SK-N-DZ (cell line): ENCODE measurements at regions not wholly inside any gene's neighbourhood (a gene's known extent, or its start where the extent isn't known, plus 50 kb on each side); places are given as distances from the start of the nearest gene placed in this dataset.
"Not testable (repeated sequence)": the region's sequence is repeated elsewhere in the genome, so short reads cannot be mapped to it uniquely, and the experiment has no call there.

Experiments
- DNase-seq: peaks from one replicate; pipeline ENCODE4 v3.0.0-alpha.2; 2015; ENCODE audit warnings: low spot score

GRCh38 chr14:106184771-106185170, 658.4 kb downstream of the TMEM121 start:
- DNase-seq, result not testable (repeated sequence)

GRCh38 chr14:106185174-106185836, 658.9 kb downstream of the TMEM121 start:
- DNase-seq, result not testable (repeated sequence)

- DNase-seq, result no peak
These were observed 659.5 kb downstream of the TMEM121 start for GRCh38 chr14:106185837-106186233.

GRCh38 chr14:106187216-106187615, 660.8 kb downstream of the TMEM121 start:
- no peak for DNase-seq

GRCh38 chr14:106192701-106193100, 666.3 kb downstream of the TMEM121 start:
- not testable (repeated sequence) for DNase-seq

GRCh38 chr14:106196459-106196858, 670.1 kb downstream of the TMEM121 start:
- DNase-seq, result not testable (repeated sequence)

- DNase-seq, result not testable (repeated sequence)
These were observed 670.9 kb downstream of the TMEM121 start for GRCh38 chr14:106197264-106197663.

GRCh38 chr14:106199097-106199496, 672.7 kb downstream of the TMEM121 start:
- DNase-seq, result no peak

- DNase-seq, result no peak
These were observed 674.3 kb downstream of the TMEM121 start for GRCh38 chr14:106200541-106201315.

- no peak for DNase-seq
These were observed 675.0 kb downstream of the TMEM121 start for GRCh38 chr14:106201376-106201775.

- DNase-seq, result no peak
These were observed 677.1 kb downstream of the TMEM121 start for GRCh38 chr14:106203438-106203837.

- no peak for DNase-seq
These were observed 677.7 kb downstream of the TMEM121 start for GRCh38 chr14:106204063-106204462.

- DNase-seq, result no peak
These were observed 680.9 kb downstream of the TMEM121 start for GRCh38 chr14:106207316-106207715.

GRCh38 chr14:106208794-106209193, 682.4 kb downstream of the TMEM121 start:
- DNase-seq, result no peak

GRCh38 chr14:106209755-106210154, 683.4 kb downstream of the TMEM121 start:
- DNase-seq, result no peak

GRCh38 chr14:106210650-106211049, 684.3 kb downstream of the TMEM121 start:
- DNase-seq, result no peak

GRCh38 chr14:106211334-106211900, 685.0 kb downstream of the TMEM121 start:
- DNase-seq, result no peak

GRCh38 chr14:106215229-106215628, 688.8 kb downstream of the TMEM121 start:
- DNase-seq, result no peak

GRCh38 chr14:106216679-106217078, 690.3 kb downstream of the TMEM121 start:
- no peak for DNase-seq

GRCh38 chr14:106218174-106218573, 691.8 kb downstream of the TMEM121 start:
- DNase-seq, result no peak

- DNase-seq, result no peak
These were observed 695.9 kb downstream of the TMEM121 start for GRCh38 chr14:106222311-106222710.

- DNase-seq, result no peak
These were observed 696.3 kb downstream of the TMEM121 start for GRCh38 chr14:106222731-106223130.

GRCh38 chr14:106227793-106228192, 701.4 kb downstream of the TMEM121 start:
- no peak for DNase-seq
